ENCODE measurements at regions not wholly inside any gene's neighbourhood (a gene's known extent, or its start where the extent isn't known, plus 50 kb on each side); places are given as distances from the start of the nearest gene placed in this dataset.

DNA sequence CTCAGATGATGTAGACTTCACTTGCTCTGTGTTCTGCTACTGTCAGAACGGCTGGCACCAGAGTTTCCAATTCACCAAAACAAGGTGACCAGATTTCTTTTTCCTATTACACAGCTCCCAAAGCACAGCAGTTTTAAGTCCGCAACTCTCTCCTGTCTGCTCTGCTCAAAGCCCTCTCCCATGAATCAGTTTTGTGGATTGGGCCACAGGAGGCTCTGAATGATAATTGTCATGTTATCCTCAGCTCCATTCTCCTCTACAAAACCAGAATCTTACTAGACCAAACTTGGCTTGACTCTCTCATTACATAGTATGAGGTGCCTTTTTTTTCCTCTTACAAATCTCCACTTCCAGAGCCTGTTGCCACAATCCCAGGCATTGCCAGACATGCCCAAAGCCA lies 223.5 kb downstream of the SNX13 start:
- Histone ChIP-seq H3K27ac (no peak overlapping the region), H3K27me3 (no peaks in the 10 kb centered on the region), H3K36me3 (no peaks in the 10 kb centered on the region), H3K4me1 (no peaks in the 10 kb centered on the region), H3K9me3 (no peaks in the 10 kb centered on the region), H3K4me3 (no peak overlapping the region)
- 53% methylated on average over 2 of the region's 2 CpGs for WGBS (ENCODE audit: insufficient coverage, low coverage, low lambda C conversion rate, missing lambda C conversion rate)
- intact Hi-C loops (cut with DNase I), result no loop called here
- TF ChIP-seq, protein P1, sequence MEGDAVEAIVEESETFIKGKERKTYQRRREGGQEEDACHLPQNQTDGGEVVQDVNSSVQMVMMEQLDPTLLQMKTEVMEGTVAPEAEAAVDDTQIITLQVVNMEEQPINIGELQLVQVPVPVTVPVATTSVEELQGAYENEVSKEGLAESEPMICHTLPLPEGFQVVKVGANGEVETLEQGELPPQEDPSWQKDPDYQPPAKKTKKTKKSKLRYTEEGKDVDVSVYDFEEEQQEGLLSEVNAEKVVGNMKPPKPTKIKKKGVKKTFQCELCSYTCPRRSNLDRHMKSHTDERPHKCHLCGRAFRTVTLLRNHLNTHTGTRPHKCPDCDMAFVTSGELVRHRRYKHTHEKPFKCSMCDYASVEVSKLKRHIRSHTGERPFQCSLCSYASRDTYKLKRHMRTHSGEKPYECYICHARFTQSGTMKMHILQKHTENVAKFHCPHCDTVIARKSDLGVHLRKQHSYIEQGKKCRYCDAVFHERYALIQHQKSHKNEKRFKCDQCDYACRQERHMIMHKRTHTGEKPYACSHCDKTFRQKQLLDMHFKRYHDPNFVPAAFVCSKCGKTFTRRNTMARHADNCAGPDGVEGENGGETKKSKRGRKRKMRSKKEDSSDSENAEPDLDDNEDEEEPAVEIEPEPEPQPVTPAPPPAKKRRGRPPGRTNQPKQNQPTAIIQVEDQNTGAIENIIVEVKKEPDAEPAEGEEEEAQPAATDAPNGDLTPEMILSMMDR (IDR thresholded peaks at IDR 0.05), result no peak
- ATAC-seq (no peak), DNase-seq (no peak)

DNA sequence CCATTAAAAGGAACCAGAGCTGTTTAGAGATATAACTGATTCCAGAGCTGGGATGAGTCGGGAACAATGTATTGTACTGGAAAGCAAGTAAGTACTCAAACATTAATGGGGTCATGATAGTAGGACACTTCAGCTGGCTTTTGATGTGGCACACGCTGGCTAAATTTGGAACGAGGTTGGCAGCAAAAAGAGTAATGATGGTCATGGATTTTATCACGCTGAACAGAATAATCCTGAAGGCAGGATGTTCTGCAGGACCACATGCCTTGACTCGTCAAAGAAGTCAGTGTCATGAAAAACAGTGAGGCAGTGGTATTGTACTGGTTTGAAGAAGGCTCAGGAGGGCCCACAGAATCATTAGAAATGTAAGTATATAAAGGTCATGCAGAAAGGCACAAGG lies 220.3 kb downstream of the SNX13 start:
- Histone ChIP-seq H3K27me3 (no peaks in the 10 kb centered on the region), H3K4me1 (no peaks in the 10 kb centered on the region), H3K4me3 (no peak overlapping the region), H3K36me3 (no peaks in the 10 kb centered on the region), H3K27ac (no peak overlapping the region), H3K9me3 (no peaks in the 10 kb centered on the region)
- TF ChIP-seq POLR2A (IDR thresholded peaks at IDR 0.05), result no peak
- TF ChIP-seq, protein P1 (IDR thresholded peaks at IDR 0.05), result no peak
- DNase-seq (no peak), ATAC-seq (no peak)
- WGBS (ENCODE audit: insufficient coverage, low coverage, low lambda C conversion rate, missing lambda C conversion rate), result 71% methylated on average over 5 of the region's 5 CpGs
- intact Hi-C loops (cut with DNase I), result no loop called here

DNA sequence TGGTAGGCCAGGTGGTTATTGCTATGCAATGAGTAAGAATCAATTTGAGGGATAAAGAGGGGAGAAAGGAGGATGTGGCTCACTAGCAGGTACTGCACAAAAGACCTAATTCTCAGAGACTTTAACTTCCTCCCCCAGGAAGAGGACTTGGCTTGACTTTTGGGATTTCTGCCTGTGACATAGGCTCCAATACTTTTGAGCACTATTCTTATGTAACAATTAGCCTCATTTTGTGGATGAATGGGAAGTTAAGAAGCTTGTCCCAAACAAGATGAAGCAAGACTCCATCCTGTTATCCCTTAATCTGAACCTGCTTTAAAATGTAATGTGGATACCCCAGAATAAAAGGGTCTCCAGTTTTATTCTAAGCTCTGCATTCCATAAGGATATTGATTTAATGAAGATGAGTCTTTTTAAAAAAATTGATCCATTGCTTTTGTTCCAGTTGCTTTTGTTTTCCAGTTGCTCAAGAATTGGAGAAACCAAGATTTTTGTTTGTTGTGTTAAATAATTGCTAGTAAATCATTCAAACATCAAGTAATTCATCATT lies 218.5 kb downstream of the SNX13 start:
- ATAC-seq (no peak), DNase-seq (no peak)
- H3K9me3 ChIP-seq, result no peaks in the 10 kb centered on the region
- H3K27me3 ChIP-seq, result no peaks in the 10 kb centered on the region
- H3K36me3 ChIP-seq, result no peaks in the 10 kb centered on the region
- no peak overlapping the region for H3K27ac ChIP-seq
- no peak overlapping the region for H3K4me3 ChIP-seq
- no peak for TF ChIP-seq POLR2A (IDR thresholded peaks at IDR 0.05)
- TF ChIP-seq, protein P1 (IDR thresholded peaks at IDR 0.05), result no peak
- intact Hi-C loops (cut with DNase I), result no loop called here
- H3K4me1 ChIP-seq, result no peaks in the 10 kb centered on the region

DNA sequence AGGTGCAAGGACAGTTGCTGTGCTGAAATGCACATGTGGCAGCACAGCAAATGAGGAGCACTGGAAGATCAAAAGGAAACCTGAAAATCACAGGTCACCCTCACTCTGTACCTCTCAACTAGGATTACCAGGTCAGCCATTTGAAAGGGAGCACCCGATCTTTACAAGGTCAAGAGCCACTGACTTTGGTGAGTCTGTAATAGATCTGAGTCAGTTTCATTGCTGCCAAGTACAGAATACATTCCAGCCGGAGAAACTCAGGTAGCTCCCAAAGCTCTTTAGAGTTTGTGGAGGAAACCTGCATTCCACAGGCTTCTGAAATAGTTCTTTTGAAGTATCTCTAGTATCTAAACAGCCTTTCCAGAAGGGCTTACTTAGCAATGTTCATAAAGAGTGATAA lies 217.5 kb downstream of the SNX13 start:
- Histone ChIP-seq H3K27ac (no peak overlapping the region), H3K36me3 (no peaks in the 10 kb centered on the region), H3K9me3 (no peaks in the 10 kb centered on the region), H3K4me3 (no peak overlapping the region), H3K4me1 (no peaks in the 10 kb centered on the region), H3K27me3 (no peaks in the 10 kb centered on the region)
- DNase-seq (no peak), ATAC-seq (no peak)
- 33% methylated on average over 1 of the region's 2 CpGs for WGBS (ENCODE audit: insufficient coverage, low coverage, low lambda C conversion rate, missing lambda C conversion rate)
- intact Hi-C loops (cut with DNase I), result no loop called here
- TF ChIP-seq, protein P1 (IDR thresholded peaks at IDR 0.05), result no peak
- no peak for TF ChIP-seq POLR2A (IDR thresholded peaks at IDR 0.05)

DNA sequence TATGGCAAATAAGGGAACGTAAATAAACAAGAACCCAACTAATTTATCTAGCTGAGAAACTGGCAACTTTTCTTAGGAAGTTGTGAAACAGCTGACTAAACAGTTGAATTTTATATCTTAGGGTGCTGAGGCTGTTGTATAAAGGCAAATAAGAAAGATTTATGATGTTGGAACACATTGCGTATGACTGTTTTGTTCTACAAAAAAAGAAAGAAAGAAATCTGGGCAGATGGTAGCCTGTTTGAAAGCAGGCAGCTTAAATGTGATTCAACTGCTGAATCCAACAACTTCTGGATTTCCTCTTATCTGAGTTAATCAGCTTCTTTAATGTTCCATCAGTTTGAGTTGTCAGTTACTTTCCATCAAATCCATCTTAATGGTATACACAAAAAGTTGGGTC lies 214.5 kb downstream of the SNX13 start:
- Histone ChIP-seq H3K27ac (no peak overlapping the region), H3K4me3 (no peak overlapping the region), H3K9me3 (no peaks in the 10 kb centered on the region), H3K36me3 (no peaks in the 10 kb centered on the region), H3K4me1 (no peaks in the 10 kb centered on the region), H3K27me3 (no peaks in the 10 kb centered on the region)
- TF ChIP-seq, protein P1 (IDR thresholded peaks at IDR 0.05), result no peak
- TF ChIP-seq POLR2A (IDR thresholded peaks at IDR 0.05), result no peak
- DNase-seq, result no peak
- ATAC-seq, result no peak
- 65% methylated on average over 2 of the region's 2 CpGs for WGBS (ENCODE audit: insufficient coverage, low coverage, low lambda C conversion rate, missing lambda C conversion rate)
- intact Hi-C loops (cut with DNase I), result no loop called here

Measured in right lobe of liver (tissue), 6 donors.